OCI-LY7 (cell line): ENCODE measurements at regions not wholly inside any gene's neighbourhood (a gene's known extent, or its start where the extent isn't known, plus 50 kb on each side); places are given as distances from the start of the nearest gene placed in this dataset.

Source experiments
- BruUV-seq: library from RNA; stranded (reverse); fragments of 400-500 nt; replicated peaks from 2 replicates; lab custom pipeline; 2021; lab: Mats Ljungman, UMichigan
- CTCF ChIA-PET: fragments of 300-600 bp; sonication (Branson Sonifier 250); formaldehyde crosslinking; loops from one replicate; lab custom pipeline; 2022; ENCODE audit warnings: antibody characterized with exemption; ENCODE audit not compliant: unreplicated experiment; lab: Charles Lee
- POLR2A ChIA-PET: fragments of 300-600 bp; sonication (Branson Sonifier 250); formaldehyde crosslinking; loops from one replicate; lab custom pipeline; 2022; ENCODE audit warnings: antibody characterized with exemption; lab: Charles Lee
- DNase-seq: peaks from one replicate; pipeline ENCODE4 v3.0.0-alpha.2; 2015; ENCODE audit warnings: low spot score
- H2AFZ ChIP-seq: fragments of 200-600 bp; sonication (generic), shearing (Covaris generic); 2 replicates; pipeline ENCODE4 v1.6.1; 2014; ENCODE audit warnings: mild to moderate bottlenecking, antibody characterized with exemption, low read length, moderate library complexity
- H3K27ac ChIP-seq: fragments of 200-600 bp; sonication (generic); 2 replicates; pipeline ENCODE4 v1.5.1; 2014; ENCODE audit warnings: mixed run types, low read depth, mild to moderate bottlenecking, moderate library complexity, low read length, inconsistent platforms; ENCODE audit not compliant: poor library complexity, severe bottlenecking
- H3K36me3 ChIP-seq: fragments of 200-600 bp; sonication (generic); 2 replicates; pipeline ENCODE4 v1.6.1; 2014; ENCODE audit warnings: mild to moderate bottlenecking, antibody characterized with exemption, low read length, moderate library complexity, mixed read lengths; ENCODE audit not compliant: insufficient read depth
- H3K4me1 ChIP-seq: fragments of 200-600 bp; sonication (generic); 2 replicates; pipeline ENCODE4 v1.5.1; 2014; ENCODE audit warnings: mild to moderate bottlenecking, low read length; ENCODE audit not compliant: insufficient read depth, poor library complexity, severe bottlenecking
- H3K4me2 ChIP-seq: fragments of 200-600 bp; sonication (generic); 2 replicates; pipeline ENCODE4 v1.6.1; 2014; ENCODE audit warnings: mild to moderate bottlenecking, low read length
- H3K4me3 ChIP-seq: fragments of 200-600 bp; sonication (generic); 2 replicates; pipeline ENCODE4 v1.5.1; 2014; ENCODE audit warnings: mild to moderate bottlenecking, low read depth, low read length; ENCODE audit not compliant: poor library complexity, severe bottlenecking
- H3K79me2 ChIP-seq: fragments of 200-600 bp; sonication (generic); 2 replicates; pipeline ENCODE4 v1.6.1; 2016; ENCODE audit warnings: low read depth, mild to moderate bottlenecking, low read length, moderate library complexity, mixed read lengths; ENCODE audit not compliant: insufficient read depth
- H3K9me2 ChIP-seq: fragments of 200-600 bp; sonication (generic); 2 replicates; pipeline ENCODE4 v1.6.1; 2016; ENCODE audit warnings: mild to moderate bottlenecking, low read length, mixed read lengths; ENCODE audit not compliant: insufficient read depth
- H3K9me3 ChIP-seq: fragments of 200-600 bp; sonication (generic); 2 replicates; pipeline ENCODE4 v1.6.1; 2014; ENCODE audit warnings: mild to moderate bottlenecking, mixed run types, low read length, mixed read lengths
- H4K20me1 ChIP-seq: fragments of 200-600 bp; sonication (generic); 2 replicates; pipeline ENCODE4 v1.6.1; 2014; ENCODE audit warnings: mild to moderate bottlenecking, antibody characterized with exemption, low read length, moderate library complexity, mixed read lengths; ENCODE audit not compliant: insufficient read depth
- EZH2phosphoT487 ChIP-seq: fragments of 200-600 bp; sonication (generic); IDR thresholded peaks from 2 replicates; pipeline ENCODE4 v1.6.1; 2018; ENCODE audit warnings: low read depth, borderline replicate concordance, mild to moderate bottlenecking, mixed run types, antibody characterized with exemption, low read length, moderate library complexity, mixed read lengths
- intact Hi-C: fragments of 100-400 bp; cut with micrococcal nuclease; formaldehyde crosslinking; loops from one replicate; pipeline ENCODE4 v1.10.0; 2022; ENCODE audit not compliant: unreplicated experiment
- TF ChIP-seq, protein P1 (sequence below): fragments of 200-600 bp; sonication (generic); conservative IDR thresholded peaks from 2 replicates; pipeline ENCODE4 v1.5.1; 2014; ENCODE audit warnings: mild to moderate bottlenecking, antibody characterized with exemption, low read length, moderate library complexity, mixed read lengths

DNA sequence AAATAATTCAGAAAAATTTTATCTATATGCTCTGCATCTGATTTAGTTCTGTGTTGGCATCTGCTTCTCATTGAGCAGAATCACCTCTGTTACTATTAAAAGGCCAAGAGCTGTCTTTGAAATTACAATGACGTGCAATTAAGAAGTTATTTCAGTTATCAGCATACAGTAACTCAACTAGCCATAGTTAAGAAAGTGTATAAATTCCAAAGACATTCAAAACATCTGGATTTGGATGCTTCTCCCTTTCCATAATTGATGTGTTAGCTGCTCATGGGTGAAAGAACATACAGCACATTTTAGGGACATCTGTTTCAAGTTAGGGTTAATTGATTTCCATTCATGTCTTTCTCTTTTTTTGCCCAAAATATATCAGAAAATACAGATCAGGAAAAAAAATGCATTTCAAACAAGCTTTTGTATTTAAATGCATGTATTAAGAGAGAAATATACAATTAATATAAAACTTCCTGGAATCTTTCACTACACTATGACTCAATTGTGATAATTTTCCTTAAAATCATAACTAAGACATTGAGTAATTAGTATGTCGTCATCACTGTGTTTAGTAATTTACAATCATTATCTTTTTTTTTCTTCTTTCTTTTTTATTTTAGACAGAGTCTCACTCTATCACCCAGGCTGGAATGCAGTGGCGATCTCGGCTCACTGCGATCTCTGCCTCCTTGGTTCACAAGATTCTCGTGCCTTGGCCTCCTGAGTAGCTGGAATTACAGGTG is 82.7 kb upstream of the MBNL1 start:
- H2AFZ ChIP-seq: no peak overlapping the region
- DNase-seq: no peak
- intact Hi-C loops: loop anchor here (10.0 kb wide), 1 partner anchor 389 kb away; no protein-coding TSS in a partner anchor

DNA sequence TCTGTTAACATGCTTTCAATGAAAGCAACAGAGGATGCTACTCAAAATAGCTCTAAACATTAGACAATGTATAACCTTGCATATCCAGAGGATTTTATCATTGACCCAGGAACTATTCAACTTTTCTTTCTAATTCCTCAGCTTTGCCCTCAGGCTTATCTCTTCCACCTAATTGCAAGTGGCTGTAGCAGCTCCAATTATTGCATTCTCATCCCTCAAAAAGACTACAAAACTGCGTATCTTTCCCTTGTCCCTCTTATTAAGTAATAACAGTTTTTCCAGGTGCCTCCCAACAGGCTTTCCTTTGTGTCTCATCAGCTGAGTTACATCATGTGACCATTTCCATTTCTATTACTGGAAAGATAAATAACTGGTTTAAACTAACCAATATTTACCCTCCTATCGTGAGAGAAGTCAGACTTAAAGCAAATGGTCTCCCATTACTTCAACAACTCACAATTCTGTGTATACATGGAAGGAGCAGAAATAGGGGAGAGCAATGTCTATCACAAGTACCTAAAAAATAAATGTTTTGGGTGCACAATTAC is 78.0 kb upstream of the MBNL1 start:
- Histone ChIP-seq H3K27ac (no peak overlapping the region), H3K9me2 (no peaks in the 10 kb centered on the region), H3K4me2 (no peak overlapping the region), H3K4me3 (no peak overlapping the region), H2AFZ (no peak overlapping the region), H3K9me3 (no peaks in the 10 kb centered on the region), H3K36me3 (no peaks in the 10 kb centered on the region), H3K79me2 (no peaks in the 10 kb centered on the region), H4K20me1 (no peaks in the 10 kb centered on the region), H3K4me1 (peaks cover 20% of the 10 kb centered on the region)
- TF ChIP-seq EZH2phosphoT487: no peak
- TF ChIP-seq, protein P1, sequence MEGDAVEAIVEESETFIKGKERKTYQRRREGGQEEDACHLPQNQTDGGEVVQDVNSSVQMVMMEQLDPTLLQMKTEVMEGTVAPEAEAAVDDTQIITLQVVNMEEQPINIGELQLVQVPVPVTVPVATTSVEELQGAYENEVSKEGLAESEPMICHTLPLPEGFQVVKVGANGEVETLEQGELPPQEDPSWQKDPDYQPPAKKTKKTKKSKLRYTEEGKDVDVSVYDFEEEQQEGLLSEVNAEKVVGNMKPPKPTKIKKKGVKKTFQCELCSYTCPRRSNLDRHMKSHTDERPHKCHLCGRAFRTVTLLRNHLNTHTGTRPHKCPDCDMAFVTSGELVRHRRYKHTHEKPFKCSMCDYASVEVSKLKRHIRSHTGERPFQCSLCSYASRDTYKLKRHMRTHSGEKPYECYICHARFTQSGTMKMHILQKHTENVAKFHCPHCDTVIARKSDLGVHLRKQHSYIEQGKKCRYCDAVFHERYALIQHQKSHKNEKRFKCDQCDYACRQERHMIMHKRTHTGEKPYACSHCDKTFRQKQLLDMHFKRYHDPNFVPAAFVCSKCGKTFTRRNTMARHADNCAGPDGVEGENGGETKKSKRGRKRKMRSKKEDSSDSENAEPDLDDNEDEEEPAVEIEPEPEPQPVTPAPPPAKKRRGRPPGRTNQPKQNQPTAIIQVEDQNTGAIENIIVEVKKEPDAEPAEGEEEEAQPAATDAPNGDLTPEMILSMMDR: no peak
- POLR2A ChIA-PET: interaction anchor here (1.3 to 1.4 kb wide), 2 partner anchors 11 to 44 kb away, joined by 3 to 4 read pairs; no protein-coding TSS in a partner anchor
- BruUV-seq: no TSS peak
- DNase-seq: no peak
- intact Hi-C loops: no loop called here
- CTCF ChIA-PET: no interaction called here

More for the DNA sequence above, 82.7 kb upstream of the MBNL1 start:
- Histone ChIP-seq H3K9me2 (no peaks in the 10 kb centered on the region), H3K36me3 (no peaks in the 10 kb centered on the region), H3K4me2 (no peak overlapping the region), H4K20me1 (no peaks in the 10 kb centered on the region), H3K4me1 (peaks cover 3% of the 10 kb centered on the region), H3K9me3 (no peaks in the 10 kb centered on the region), H3K4me3 (no peak overlapping the region), H3K79me2 (no peaks in the 10 kb centered on the region), H3K27ac (no peak overlapping the region)
- CTCF ChIA-PET: interaction anchor here (1.1 kb wide), 1 partner anchor 35 kb away, joined by 3 read pairs; no protein-coding TSS in a partner anchor
- BruUV-seq: no TSS peak
- TF ChIP-seq, protein P1: no peak
- TF ChIP-seq EZH2phosphoT487: no peak
- POLR2A ChIA-PET: interaction anchor here (0.9 to 3.6 kb wide), 5 partner anchors 8 to 292 kb away, joined by 3 to 20 read pairs (median 4); no protein-coding TSS in a partner anchor

DNA sequence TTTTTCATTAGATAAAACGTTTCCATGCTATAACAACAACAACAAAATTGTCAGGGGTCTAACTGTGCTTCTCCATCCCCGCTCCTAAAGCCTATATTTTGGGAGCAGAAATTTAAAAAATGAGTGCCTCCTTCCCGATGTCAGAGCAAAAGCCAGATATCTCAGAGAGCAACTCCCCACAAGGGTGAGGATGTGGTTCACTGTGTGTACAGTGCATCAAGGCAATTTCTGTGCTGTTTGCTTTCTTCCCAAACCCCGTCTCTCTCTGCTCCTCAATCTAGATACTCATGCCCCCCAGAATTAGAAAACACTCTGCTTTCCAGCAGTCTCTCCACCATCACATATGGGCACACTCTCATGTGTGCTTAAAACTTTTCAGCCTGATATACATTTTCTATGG is 76.7 kb upstream of the MBNL1 start:
- POLR2A ChIA-PET: no interaction called here
- peaks cover 25% of the 10 kb centered on the region for H3K4me1 ChIP-seq

More for the DNA sequence above, 76.7 kb upstream of the MBNL1 start:
- H3K36me3 ChIP-seq: no peaks in the 10 kb centered on the region
- no peak overlapping the region; the same call in 1 of the 2 replicates for H2AFZ ChIP-seq
- no peak overlapping the region for H3K4me3 ChIP-seq
- H3K27ac ChIP-seq: no peak overlapping the region
- CTCF ChIA-PET: no interaction called here
- intact Hi-C loops: no loop called here
- no peaks in the 10 kb centered on the region for H3K9me3 ChIP-seq
- no peaks in the 10 kb centered on the region for H3K9me2 ChIP-seq
- no peak for TF ChIP-seq EZH2phosphoT487
- TF ChIP-seq, protein P1: no peak
- no peaks in the 10 kb centered on the region for H3K79me2 ChIP-seq
- no peak for DNase-seq
- no TSS peak for BruUV-seq
- no peaks in the 10 kb centered on the region for H4K20me1 ChIP-seq
- H3K4me2 ChIP-seq: no peak overlapping the region
